ENCODE measurements at regions not wholly inside any gene's neighbourhood (a gene's known extent, or its start where the extent isn't known, plus 50 kb on each side); places are given as distances from the start of the nearest gene placed in this dataset.

GRCh38 chr12:114774197-114774596 lies 90.2 kb upstream of the TBX3 start:
- TF ChIP-seq EZH2 (IDR thresholded peaks at IDR 0.05; ENCODE audit: borderline replicate concordance, low read length) = no peak
- TF ChIP-seq, protein P1, sequence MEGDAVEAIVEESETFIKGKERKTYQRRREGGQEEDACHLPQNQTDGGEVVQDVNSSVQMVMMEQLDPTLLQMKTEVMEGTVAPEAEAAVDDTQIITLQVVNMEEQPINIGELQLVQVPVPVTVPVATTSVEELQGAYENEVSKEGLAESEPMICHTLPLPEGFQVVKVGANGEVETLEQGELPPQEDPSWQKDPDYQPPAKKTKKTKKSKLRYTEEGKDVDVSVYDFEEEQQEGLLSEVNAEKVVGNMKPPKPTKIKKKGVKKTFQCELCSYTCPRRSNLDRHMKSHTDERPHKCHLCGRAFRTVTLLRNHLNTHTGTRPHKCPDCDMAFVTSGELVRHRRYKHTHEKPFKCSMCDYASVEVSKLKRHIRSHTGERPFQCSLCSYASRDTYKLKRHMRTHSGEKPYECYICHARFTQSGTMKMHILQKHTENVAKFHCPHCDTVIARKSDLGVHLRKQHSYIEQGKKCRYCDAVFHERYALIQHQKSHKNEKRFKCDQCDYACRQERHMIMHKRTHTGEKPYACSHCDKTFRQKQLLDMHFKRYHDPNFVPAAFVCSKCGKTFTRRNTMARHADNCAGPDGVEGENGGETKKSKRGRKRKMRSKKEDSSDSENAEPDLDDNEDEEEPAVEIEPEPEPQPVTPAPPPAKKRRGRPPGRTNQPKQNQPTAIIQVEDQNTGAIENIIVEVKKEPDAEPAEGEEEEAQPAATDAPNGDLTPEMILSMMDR (IDR thresholded peaks at IDR 0.05; ENCODE audit: low read length) = no peak

All from OCI-LY1 (cell line).